SK-N-MC (cell line): ENCODE measurements at regions not wholly inside any gene's neighbourhood (a gene's known extent, or its start where the extent isn't known, plus 50 kb on each side); places are given as distances from the start of the nearest gene placed in this dataset.

ENCODE experiments used
- EZH2 ChIP-seq: fragments of 200-600 bp; sonication (generic); IDR thresholded peaks from one replicate; pipeline ENCODE4 v1.6.1; 2017; ENCODE audit warnings: antibody characterized with exemption
- FOXP2 ChIP-seq: optimal IDR thresholded peaks from 2 replicates; pipeline ENCODE3; 2011; ENCODE audit warnings: mild to moderate bottlenecking, moderate library complexity; ENCODE audit not compliant: insufficient read depth; ENCODE audit errors: extremely low read length, control extremely low read depth
- POLR2AphosphoS5 ChIP-seq: IDR thresholded peaks from 2 replicates; pipeline ENCODE4 v1.6.1; 2012; ENCODE audit warnings: mild to moderate bottlenecking, low read depth, low read length, borderline replicate concordance

DNA sequence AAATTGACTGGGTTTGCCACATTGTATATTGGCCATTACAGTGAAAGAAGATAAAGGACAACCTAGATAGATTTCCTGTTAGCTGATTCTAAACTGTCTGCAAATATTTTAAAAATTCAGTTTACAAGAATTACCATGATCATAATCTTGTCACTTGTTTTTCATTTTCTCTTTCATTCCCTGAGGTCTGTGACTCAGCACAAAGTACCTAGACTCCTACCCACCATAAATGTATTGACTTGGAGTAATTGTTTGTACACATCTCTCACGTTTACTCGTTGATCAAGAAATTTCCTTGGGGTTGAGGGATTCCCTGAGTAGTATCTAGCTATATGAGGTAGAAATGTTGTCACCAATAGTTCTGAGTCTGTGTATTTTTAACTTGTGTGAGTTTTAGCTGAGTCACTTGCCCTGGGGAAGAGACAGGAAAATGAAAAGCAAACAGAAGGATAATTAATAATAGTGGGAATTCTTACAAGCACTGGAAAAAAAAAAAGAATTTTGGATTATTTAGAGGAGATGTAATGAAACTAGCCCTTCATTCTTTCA lies 299.2 kb upstream of the DACH1 start:
- TF ChIP-seq POLR2AphosphoS5 (no peak), EZH2 (no peak), FOXP2 (no peak)
